Left lung (tissue), 4 donors: ENCODE measurements at regions not wholly inside any gene's neighbourhood (a gene's known extent, or its start where the extent isn't known, plus 50 kb on each side); places are given as distances from the start of the nearest gene placed in this dataset.
A peak's percentile ranks its signal among the peaks of the same experiment; 100 is the strongest.

ENCODE experiments used
- ATAC-seq: fragments of 200-7000 bp; cut with Tn5 transposase; one replicate; pipeline ENCODE4 v1.9.1; 2020; ENCODE audit warnings: moderate library complexity
- DNase-seq, 4 donors: peaks; one replicate each; pipeline ENCODE4 v3.0.0-alpha.2; 2013 to 2020
- H3K27ac ChIP-seq, 2 donors: fragments of 200-600 bp; sonication (generic) in 1 of 2; one replicate each; pipeline versions ENCODE4 v1.5.0 to v1.8.0; 2020 to 2021
- H3K27me3 ChIP-seq, 2 donors: fragments of 200-600 bp; sonication (generic) in 1 of 2; one replicate each; pipeline versions ENCODE4 v1.5.0 to v1.8.0; 2020 to 2021
- H3K36me3 ChIP-seq, 2 donors: fragments of 200-600 bp; sonication (generic) in 1 of 2; one replicate each; pipeline versions ENCODE4 v1.5.0 to v1.8.0; 2020 to 2021
- H3K4me1 ChIP-seq, 2 donors: fragments of 200-600 bp; one replicate each; pipeline ENCODE4 v1.8.0; 2021
- H3K4me3 ChIP-seq, 2 donors: fragments of 200-600 bp; sonication (generic) in 1 of 2; one replicate each; pipeline versions ENCODE4 v1.5.0 to v1.8.0; 2020 to 2021; ENCODE audit warnings: mild to moderate bottlenecking in 1 of 2
- H3K9me3 ChIP-seq, 2 donors: fragments of 200-600 bp; sonication (generic) in 1 of 2; one replicate each; pipeline versions ENCODE4 v1.5.0 to v1.8.0; 2020 to 2021
- intact Hi-C, 2 donors: fragments of 100-400 bp; cut with DNase I; formaldehyde crosslinking; loops; one replicate each; pipeline versions ENCODE4 v1.11.2 to v1.14.2; 2022
- TF ChIP-seq, protein P1 (sequence below), 2 donors: fragments of 200-600 bp; sonication (generic) in 1 of 2; IDR thresholded peaks; one replicate each; pipeline versions ENCODE4 v1.5.0 to v1.8.0; 2021; ENCODE audit warnings: antibody characterized with exemption in 2 of 2
- donor health status: DM: no; HTN: yes; CAD: no.
- donor health status: DM: no; HTN: no; CAD: no.

DNA sequence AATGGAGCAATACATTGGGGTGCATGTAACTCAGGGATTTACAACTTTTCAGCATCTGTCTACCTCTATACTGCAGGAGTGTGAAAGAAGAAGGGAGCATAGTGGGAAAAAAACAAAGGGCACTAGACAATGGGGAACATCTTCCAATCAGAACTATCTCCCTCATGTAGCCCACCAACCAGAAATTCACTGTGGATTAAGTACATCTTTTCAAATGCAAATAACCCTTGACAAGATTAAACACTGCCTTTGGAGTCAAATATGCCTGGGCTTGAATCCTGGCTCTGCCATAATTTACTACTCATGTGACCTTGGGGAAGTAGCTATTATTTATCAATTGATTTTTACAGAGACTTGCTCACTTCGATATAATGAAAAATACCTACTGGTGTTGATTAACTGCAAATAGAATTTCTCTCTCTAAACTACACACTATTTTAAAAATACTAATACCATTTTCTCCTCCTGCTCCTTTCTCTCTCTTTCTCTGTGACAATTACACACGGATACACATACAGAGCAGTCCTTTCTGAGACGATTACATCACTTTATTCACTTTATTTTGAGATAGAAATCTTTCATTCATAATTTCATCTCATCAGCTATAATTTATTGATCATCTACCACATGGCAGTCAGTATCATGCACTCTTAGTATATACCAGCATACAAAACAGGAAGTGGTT lies 783.7 kb downstream of the FRK start:
- H3K27me3 ChIP-seq = no peaks in the 10 kb centered on the region
- ATAC-seq = no peak
- intact Hi-C loops = no loop called here
- no peaks in the 10 kb centered on the region for H3K36me3 ChIP-seq
- H3K4me3 ChIP-seq = no peak overlapping the region
- no peak for DNase-seq
- no peaks in the 10 kb centered on the region for H3K9me3 ChIP-seq
- TF ChIP-seq, protein P1, sequence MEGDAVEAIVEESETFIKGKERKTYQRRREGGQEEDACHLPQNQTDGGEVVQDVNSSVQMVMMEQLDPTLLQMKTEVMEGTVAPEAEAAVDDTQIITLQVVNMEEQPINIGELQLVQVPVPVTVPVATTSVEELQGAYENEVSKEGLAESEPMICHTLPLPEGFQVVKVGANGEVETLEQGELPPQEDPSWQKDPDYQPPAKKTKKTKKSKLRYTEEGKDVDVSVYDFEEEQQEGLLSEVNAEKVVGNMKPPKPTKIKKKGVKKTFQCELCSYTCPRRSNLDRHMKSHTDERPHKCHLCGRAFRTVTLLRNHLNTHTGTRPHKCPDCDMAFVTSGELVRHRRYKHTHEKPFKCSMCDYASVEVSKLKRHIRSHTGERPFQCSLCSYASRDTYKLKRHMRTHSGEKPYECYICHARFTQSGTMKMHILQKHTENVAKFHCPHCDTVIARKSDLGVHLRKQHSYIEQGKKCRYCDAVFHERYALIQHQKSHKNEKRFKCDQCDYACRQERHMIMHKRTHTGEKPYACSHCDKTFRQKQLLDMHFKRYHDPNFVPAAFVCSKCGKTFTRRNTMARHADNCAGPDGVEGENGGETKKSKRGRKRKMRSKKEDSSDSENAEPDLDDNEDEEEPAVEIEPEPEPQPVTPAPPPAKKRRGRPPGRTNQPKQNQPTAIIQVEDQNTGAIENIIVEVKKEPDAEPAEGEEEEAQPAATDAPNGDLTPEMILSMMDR (IDR thresholded peaks at IDR 0.05) = no peak
- no peaks in the 10 kb centered on the region for H3K4me1 ChIP-seq
- no peak overlapping the region for H3K27ac ChIP-seq

DNA sequence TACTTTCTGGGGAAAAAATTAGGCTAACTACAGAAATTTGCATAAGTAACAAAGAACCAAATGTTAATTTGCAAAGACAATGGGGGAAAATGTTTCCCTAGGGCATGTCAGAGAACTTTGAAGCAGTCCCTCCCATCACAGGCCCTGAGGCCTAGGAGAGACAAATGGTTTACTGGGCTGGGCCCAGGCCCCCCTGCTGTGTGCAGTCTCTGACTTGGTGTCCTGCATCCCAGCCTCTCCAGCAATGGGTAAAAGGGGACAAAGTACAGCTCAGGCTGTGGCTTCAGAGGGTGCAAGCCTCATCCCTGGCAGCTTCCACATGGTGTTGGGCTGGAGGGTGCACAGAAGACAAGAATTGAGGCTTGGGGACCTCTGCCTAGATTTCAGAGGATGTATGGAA lies 788.4 kb downstream of the FRK start:
- H3K27ac ChIP-seq = no peak overlapping the region
- H3K36me3 ChIP-seq = no peaks in the 10 kb centered on the region
- no peak for DNase-seq
- H3K4me3 ChIP-seq = no peak overlapping the region
- ATAC-seq = no peak
- intact Hi-C loops = no loop called here
- no peaks in the 10 kb centered on the region for H3K9me3 ChIP-seq
- TF ChIP-seq, protein P1 (IDR thresholded peaks at IDR 0.05) = no peak
- H3K27me3 ChIP-seq = no peaks in the 10 kb centered on the region
- no peaks in the 10 kb centered on the region for H3K4me1 ChIP-seq

DNA sequence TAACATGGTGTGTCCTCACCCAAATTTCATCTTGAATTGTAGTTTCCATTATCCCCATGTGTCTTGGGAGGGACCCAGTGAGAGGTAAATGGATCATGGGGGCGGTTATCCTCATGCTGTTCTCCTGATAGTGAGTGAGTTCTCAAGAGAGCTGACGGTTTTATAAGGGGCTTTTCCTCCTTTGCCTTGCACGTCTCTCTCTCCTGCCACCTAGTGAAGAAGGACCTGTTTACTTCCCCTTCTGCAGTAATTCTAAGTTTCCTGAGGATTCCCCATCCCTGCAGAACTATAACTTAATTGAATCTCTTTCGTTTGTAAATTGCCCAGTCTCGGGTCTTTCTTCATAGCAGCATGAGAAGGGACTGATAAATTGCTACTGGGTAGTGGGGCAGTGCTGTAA lies 789.3 kb downstream of the FRK start:
- H3K27ac ChIP-seq = no peak overlapping the region
- H3K9me3 ChIP-seq = no peaks in the 10 kb centered on the region
- H3K27me3 ChIP-seq = no peaks in the 10 kb centered on the region
- no peaks in the 10 kb centered on the region for H3K4me1 ChIP-seq
- TF ChIP-seq, protein P1 (IDR thresholded peaks at IDR 0.05) = no peak
- intact Hi-C loops = no loop called here
- no peak overlapping the region for H3K4me3 ChIP-seq
- no peaks in the 10 kb centered on the region for H3K36me3 ChIP-seq
- ATAC-seq (no peak), DNase-seq (peak in 1 of 4 donors; percentile 7)

DNA sequence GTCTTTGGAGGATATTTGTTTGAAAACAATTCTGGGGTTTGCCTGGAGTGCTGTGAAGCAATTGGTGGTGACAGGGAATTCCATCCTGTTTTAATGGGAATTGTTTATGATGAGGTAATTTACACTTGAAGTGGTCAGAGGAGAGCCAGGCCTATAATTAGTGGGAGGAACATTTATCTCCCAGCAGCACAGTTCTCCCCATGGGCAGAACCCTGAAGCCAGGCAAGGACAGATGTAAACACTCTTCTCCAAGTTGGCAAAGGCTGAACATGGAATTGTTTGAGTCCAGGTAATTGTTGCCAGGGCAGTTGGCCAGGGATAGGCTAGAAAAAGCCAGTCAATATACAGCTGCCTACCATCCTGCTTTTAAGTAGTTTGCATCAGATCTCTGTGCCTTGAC lies 789.7 kb downstream of the FRK start:
- H3K27me3 ChIP-seq = no peaks in the 10 kb centered on the region
- intact Hi-C loops = no loop called here
- TF ChIP-seq, protein P1 (IDR thresholded peaks at IDR 0.05) = no peak
- H3K36me3 ChIP-seq = no peaks in the 10 kb centered on the region
- H3K4me3 ChIP-seq = no peak overlapping the region
- ATAC-seq = no peak
- no peak for DNase-seq
- H3K9me3 ChIP-seq = no peaks in the 10 kb centered on the region
- H3K27ac ChIP-seq = no peak overlapping the region
- no peaks in the 10 kb centered on the region for H3K4me1 ChIP-seq

DNA sequence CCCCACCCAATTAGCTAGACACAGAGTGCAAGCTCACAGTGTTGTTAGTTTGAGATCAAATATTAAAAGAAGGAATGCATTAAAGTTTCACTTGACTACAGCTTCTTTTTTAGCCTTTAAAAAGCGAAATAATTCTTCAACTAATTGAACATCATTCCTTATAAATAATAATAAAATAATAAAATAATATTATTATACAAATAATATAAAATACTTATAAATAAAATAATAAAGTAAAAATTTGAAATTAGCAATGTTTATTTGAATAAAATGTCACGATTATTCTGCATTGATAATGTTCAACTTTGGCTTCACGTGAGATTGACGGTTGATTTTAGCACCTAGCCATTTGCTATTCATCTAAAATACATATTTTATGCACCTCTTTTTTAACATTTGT lies 819.3 kb downstream of the FRK start:
- Histone ChIP-seq H3K9me3 (peaks cover 0 to 14% of the 10 kb centered on the region in 2 donors), H3K4me1 (no peaks in the 10 kb centered on the region), H3K36me3 (no peaks in the 10 kb centered on the region), H3K27ac (no peak overlapping the region), H3K4me3 (no peak overlapping the region), H3K27me3 (no peaks in the 10 kb centered on the region)
- ATAC-seq = no peak
- no peak for DNase-seq
- TF ChIP-seq, protein P1 (IDR thresholded peaks at IDR 0.05) = no peak
- intact Hi-C loops = no loop called here
